H9 (cell line): ENCODE measurements at regions not wholly inside any gene's neighbourhood (a gene's known extent, or its start where the extent isn't known, plus 50 kb on each side); places are given as distances from the start of the nearest gene placed in this dataset.

ENCODE experiments used
- DNase-seq: peaks from one replicate; pipeline ENCODE4 v3.0.0-alpha.2; 2017
- H2AFZ ChIP-seq: one replicate; pipeline ENCODE4 v1.6.1; 2013; ENCODE audit warnings: mild to moderate bottlenecking, low read length, control low read depth, moderate library complexity
- H2AK5ac ChIP-seq: 2 replicates; pipeline ENCODE4 v1.6.1; 2013; ENCODE audit warnings: low read length, control low read depth, mixed read lengths; ENCODE audit not compliant: insufficient read length
- H2BK120ac ChIP-seq: one replicate; pipeline ENCODE4 v1.6.1; 2013; ENCODE audit warnings: low read depth, mild to moderate bottlenecking, low read length, control low read depth, inconsistent platforms; ENCODE audit not compliant: poor library complexity, severe bottlenecking
- H2BK12ac ChIP-seq: 2 replicates; pipeline ENCODE4 v1.6.1; 2013; ENCODE audit warnings: low read length, control low read depth, mixed read lengths, low read depth; ENCODE audit not compliant: insufficient read length
- H2BK15ac ChIP-seq: 2 replicates; pipeline ENCODE4 v1.6.1; 2013; ENCODE audit warnings: low read depth, low read length, control low read depth
- H2BK20ac ChIP-seq: one replicate; pipeline ENCODE4 v1.6.1; 2013; ENCODE audit warnings: low read depth, mild to moderate bottlenecking, low read length, control low read depth, inconsistent platforms; ENCODE audit not compliant: poor library complexity, severe bottlenecking
- H2BK5ac ChIP-seq: 2 replicates; pipeline ENCODE4 v1.6.1; 2013; ENCODE audit warnings: low read length, control low read depth, mixed read lengths; ENCODE audit not compliant: insufficient read length
- H3K14ac ChIP-seq: 2 replicates; pipeline ENCODE4 v1.6.1; 2013; ENCODE audit warnings: low read length, control low read depth; ENCODE audit not compliant: insufficient read depth
- H3K18ac ChIP-seq: 2 replicates; pipeline ENCODE4 v1.6.1; 2013; ENCODE audit warnings: low read depth, mild to moderate bottlenecking, mixed read lengths, low read length, control low read depth; ENCODE audit not compliant: insufficient read length
- H3K23ac ChIP-seq: 2 replicates; pipeline ENCODE4 v1.6.1; 2013; ENCODE audit warnings: low read length, control low read depth, mixed read lengths, low read depth; ENCODE audit not compliant: insufficient read length
- H3K23me2 ChIP-seq: 2 replicates; pipeline ENCODE4 v1.6.1; 2013; ENCODE audit warnings: low read depth, mild to moderate bottlenecking, mixed read lengths, low read length, control low read depth; ENCODE audit not compliant: insufficient read length, poor library complexity, severe bottlenecking
- H3K27ac ChIP-seq: 2 replicates; pipeline ENCODE4 v1.5.1; 2013; ENCODE audit warnings: low read length, control low read depth, mixed read lengths, low read depth; ENCODE audit not compliant: insufficient read length
- H3K27me3 ChIP-seq: 2 replicates; pipeline ENCODE4 v1.6.1; 2013; ENCODE audit warnings: low read length, control low read depth, inconsistent platforms; ENCODE audit not compliant: insufficient read depth
- H3K4ac ChIP-seq: 2 replicates; pipeline ENCODE4 v1.6.1; 2013; ENCODE audit warnings: low read depth, mild to moderate bottlenecking, control low read depth, inconsistent platforms, low read length, moderate library complexity
- H3K4me1 ChIP-seq: 2 replicates; pipeline ENCODE4 v1.6.1; 2013; ENCODE audit warnings: low read length, control low read depth, inconsistent platforms; ENCODE audit not compliant: insufficient read depth
- H3K4me2 ChIP-seq: 2 replicates; pipeline ENCODE4 v1.6.1; 2013; ENCODE audit warnings: low read length, control low read depth, mixed read lengths; ENCODE audit not compliant: insufficient read length, insufficient read depth
- H3K56ac ChIP-seq: 2 replicates; pipeline ENCODE4 v1.6.1; 2013; ENCODE audit warnings: low read depth, mild to moderate bottlenecking, mixed read lengths, low read length, control low read depth; ENCODE audit not compliant: insufficient read length
- H3K79me1 ChIP-seq: 2 replicates; pipeline ENCODE4 v1.6.1; 2013; ENCODE audit warnings: low read depth, mild to moderate bottlenecking, moderate library complexity, low read length, control low read depth, inconsistent platforms; ENCODE audit not compliant: insufficient read depth, poor library complexity, severe bottlenecking
- H3K79me2 ChIP-seq: 2 replicates; pipeline ENCODE4 v1.6.1; 2013; ENCODE audit warnings: low read length, control low read depth, inconsistent platforms; ENCODE audit not compliant: insufficient read depth
- H3K9ac ChIP-seq: 2 replicates; pipeline ENCODE4 v1.6.1; 2013; ENCODE audit warnings: low read length, control low read depth, mixed read lengths; ENCODE audit not compliant: insufficient read length; ENCODE audit errors: extremely low read depth
- H3K9me3 ChIP-seq: one replicate; pipeline ENCODE4 v1.6.1; 2013; ENCODE audit warnings: low read depth, low read length, inconsistent platforms; ENCODE audit not compliant: control insufficient read depth
- H3T11ph ChIP-seq: one replicate; pipeline ENCODE4 v1.6.1; 2013; ENCODE audit warnings: mild to moderate bottlenecking, low read length, control low read depth, inconsistent platforms
- H4K20me1 ChIP-seq: one replicate; pipeline ENCODE4 v1.6.1; 2013; ENCODE audit not compliant: control insufficient read depth, insufficient read length, insufficient read depth
- H4K5ac ChIP-seq: 2 replicates; pipeline ENCODE4 v1.6.1; 2013; ENCODE audit warnings: low read depth, mild to moderate bottlenecking, mixed read lengths, low read length, control low read depth; ENCODE audit not compliant: insufficient read length
- H4K8ac ChIP-seq: replicated peaks from 2 replicates; pipeline ENCODE4 v1.6.1; 2013; ENCODE audit warnings: low read length, control low read depth, mixed read lengths, low read depth; ENCODE audit not compliant: insufficient read length
- H4K91ac ChIP-seq: 2 replicates; pipeline ENCODE4 v1.6.1; 2013; ENCODE audit warnings: low read depth, mild to moderate bottlenecking, moderate library complexity, mixed read lengths, low read length, control low read depth; ENCODE audit not compliant: insufficient read length
- H3K27ac Mint-ChIP-seq, 3 experiments: 2 replicates in 2 of 3; 3 replicates in 1 of 3; pipeline ENCODE4 v1.8.0; 2020 to 2021; ENCODE audit warnings: mixed read lengths in 3 of 3, mild to moderate bottlenecking in 1 of 3, moderate library complexity in 1 of 3
- H3K27me3 Mint-ChIP-seq: 2 replicates; pipeline ENCODE4 v1.8.0; 2021; ENCODE audit warnings: low read depth, mild to moderate bottlenecking, moderate library complexity, mixed read lengths
- H3K36me3 Mint-ChIP-seq, 3 experiments: 2 replicates in 2 of 3; 3 replicates in 1 of 3; pipeline ENCODE4 v1.8.0; 2020 to 2021; ENCODE audit warnings: low read depth in 3 of 3, mixed read lengths in 3 of 3; ENCODE audit not compliant: insufficient read depth in 1 of 3
- H3K4me1 Mint-ChIP-seq, 2 experiments: 2 replicates each; pipeline ENCODE4 v1.8.0; 2020; ENCODE audit warnings: mixed read lengths in 2 of 2
- H3K4me3 Mint-ChIP-seq, 2 experiments: 2 replicates in 1 of 2; 3 replicates in 1 of 2; pipeline ENCODE4 v1.8.0; 2020 to 2021; ENCODE audit warnings: mild to moderate bottlenecking in 2 of 2, mixed read lengths in 2 of 2, moderate library complexity in 1 of 2
- H3K9me3 Mint-ChIP-seq, 2 experiments: 2 replicates in 1 of 2; 3 replicates in 1 of 2; pipeline ENCODE4 v1.8.0; 2020; ENCODE audit warnings: mild to moderate bottlenecking in 2 of 2, mixed read lengths in 2 of 2, moderate library complexity in 1 of 2
- WGBS: extraction: QIAGEN DNeasy Blood & Tissue Kit; methylation state at CpG from one replicate; pipeline ENCODE4 v1.1.7; 2013; ENCODE audit warnings: missing lambda C conversion rate, low lambda C conversion rate, mixed read lengths; ENCODE audit not compliant: insufficient read length; ENCODE audit errors: extremely low coverage; 5-methylcytosine and 5-hydroxymethylcytosine counted together
- TF ChIP-seq, protein P1 (sequence below): fragments of 200-600 bp; sonication (generic); conservative IDR thresholded peaks from 3 replicates; pipeline ENCODE4 v1.8.0; 2021; ENCODE audit warnings: antibody characterized with exemption, mild to moderate bottlenecking

DNA sequence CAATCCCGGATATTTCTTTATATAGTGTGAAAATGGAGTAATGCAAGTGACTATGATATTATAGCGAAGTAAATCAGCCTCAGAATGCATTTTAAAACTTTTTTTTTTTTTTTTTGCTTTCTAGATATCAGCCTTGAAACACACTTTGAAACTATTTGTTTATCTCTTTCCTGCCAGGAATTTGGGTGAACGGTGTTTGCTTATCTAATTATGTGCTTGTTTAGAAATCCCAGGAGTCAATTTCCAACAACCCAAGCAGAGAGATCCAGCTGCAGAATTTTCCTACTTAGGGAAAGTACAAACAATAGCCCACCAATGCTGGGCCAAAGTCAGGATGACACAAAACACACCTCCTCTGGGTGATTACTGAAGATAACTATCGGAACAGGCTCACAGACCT lies 958.8 kb downstream of the PCDH18 start:
- Histone ChIP-seq H3K23me2 (no peaks in the 10 kb centered on the region), H2BK5ac (no peak overlapping the region), H3T11ph (no peak overlapping the region), H3K4ac (no peak overlapping the region), H2BK120ac (no peak overlapping the region), H3K27me3 (no peaks in the 10 kb centered on the region), H3K4me2 (no peak overlapping the region), H2AK5ac (no peak overlapping the region), H2BK12ac (no peak overlapping the region), H4K8ac (no peak overlapping the region), H3K79me2 (no peaks in the 10 kb centered on the region), H2BK20ac (no peak overlapping the region), H3K9me3 (no peaks in the 10 kb centered on the region), H4K91ac (no peak overlapping the region), H3K79me1 (no peaks in the 10 kb centered on the region), H3K27ac (no peak overlapping the region), H3K56ac (no peak overlapping the region), H3K18ac (no peak overlapping the region), H4K20me1 (no peaks in the 10 kb centered on the region), H2BK15ac (no peak overlapping the region), H3K23ac (no peak overlapping the region), H3K9ac (no peak overlapping the region), H4K5ac (no peak overlapping the region), H3K14ac (no peak overlapping the region), H3K4me1 (no peaks in the 10 kb centered on the region), H2AFZ (no peak overlapping the region)
- Mint-ChIP-seq H3K27me3 (no peaks in the 10 kb centered on the region), H3K4me1 (no peaks in the 10 kb centered on the region), H3K9me3 (peaks cover 0 to 3% of the 10 kb centered on the region in 2 experiments; a peak in 2 of 5 replicates), H3K36me3 (peaks cover 0 to 5% (median 0%) of the 10 kb centered on the region in 3 experiments; a peak in 2 of 7 replicates), H3K27ac (no peak overlapping the region), H3K4me3 (no peak overlapping the region)
- DNase-seq, result no peak
- WGBS, result no CpG with 5 or more reads among the region's 4 CpGs
- TF ChIP-seq, protein P1, sequence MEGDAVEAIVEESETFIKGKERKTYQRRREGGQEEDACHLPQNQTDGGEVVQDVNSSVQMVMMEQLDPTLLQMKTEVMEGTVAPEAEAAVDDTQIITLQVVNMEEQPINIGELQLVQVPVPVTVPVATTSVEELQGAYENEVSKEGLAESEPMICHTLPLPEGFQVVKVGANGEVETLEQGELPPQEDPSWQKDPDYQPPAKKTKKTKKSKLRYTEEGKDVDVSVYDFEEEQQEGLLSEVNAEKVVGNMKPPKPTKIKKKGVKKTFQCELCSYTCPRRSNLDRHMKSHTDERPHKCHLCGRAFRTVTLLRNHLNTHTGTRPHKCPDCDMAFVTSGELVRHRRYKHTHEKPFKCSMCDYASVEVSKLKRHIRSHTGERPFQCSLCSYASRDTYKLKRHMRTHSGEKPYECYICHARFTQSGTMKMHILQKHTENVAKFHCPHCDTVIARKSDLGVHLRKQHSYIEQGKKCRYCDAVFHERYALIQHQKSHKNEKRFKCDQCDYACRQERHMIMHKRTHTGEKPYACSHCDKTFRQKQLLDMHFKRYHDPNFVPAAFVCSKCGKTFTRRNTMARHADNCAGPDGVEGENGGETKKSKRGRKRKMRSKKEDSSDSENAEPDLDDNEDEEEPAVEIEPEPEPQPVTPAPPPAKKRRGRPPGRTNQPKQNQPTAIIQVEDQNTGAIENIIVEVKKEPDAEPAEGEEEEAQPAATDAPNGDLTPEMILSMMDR, result no peak
